Naive thymus-derived CD4-positive, alpha-beta T cell (primary cell): ENCODE measurements at regions not wholly inside any gene's neighbourhood (a gene's known extent, or its start where the extent isn't known, plus 50 kb on each side); places are given as distances from the start of the nearest gene placed in this dataset.

Source experiments
- ATAC-seq: fragments of 150-1000 bp; cut with Tn5 transposase; 2 replicates; pipeline ENCODE4 v1.10.0; 2021; ENCODE audit warnings: mild to moderate bottlenecking, moderate library complexity
- CTCF ChIA-PET: fragments of 350-600 bp; sonication (Branson Sonifier 250); formaldehyde crosslinking; loops from one replicate; lab custom pipeline; 2021; ENCODE audit warnings: antibody characterized with exemption; lab: Charles Lee
- POLR2A ChIA-PET: fragments of 350-600 bp; sonication (Branson Sonifier 250); formaldehyde crosslinking; loops from one replicate; lab custom pipeline; 2021; ENCODE audit warnings: antibody characterized with exemption, inconsistent platforms; lab: Charles Lee
- DNase-seq, 9 donors: peaks; one replicate each; pipeline versions ENCODE4 v3.0.0 to v3.0.0-alpha.2; 2020 to 2022; ENCODE audit warnings: mixed read lengths in 1 of 9
- H3K27ac ChIP-seq: one replicate; pipeline ENCODE4 v1.7.0; 2013; ENCODE audit warnings: mild to moderate bottlenecking, low read depth, low read length, moderate library complexity
- H3K27me3 ChIP-seq, 2 donors: one replicate each; pipeline ENCODE4 v1.7.0; 2013; ENCODE audit warnings: low read length in 2 of 2, mild to moderate bottlenecking in 2 of 2, moderate library complexity in 2 of 2; ENCODE audit not compliant: control insufficient read depth in 2 of 2, insufficient read depth in 2 of 2
- H3K36me3 ChIP-seq, 3 experiments: 1 replicate in 2 of 3; 2 replicates in 1 of 3; pipeline ENCODE4 v1.7.0; 2013; ENCODE audit warnings: low read length in 3 of 3, mild to moderate bottlenecking in 3 of 3, moderate library complexity in 1 of 3; ENCODE audit not compliant: insufficient read depth in 3 of 3, control insufficient read depth in 2 of 3
- H3K4me1 ChIP-seq, 2 donors: one replicate each; pipeline ENCODE4 v1.7.0; 2013; ENCODE audit warnings: low read length in 2 of 2, mild to moderate bottlenecking in 2 of 2, moderate library complexity in 1 of 2; ENCODE audit not compliant: control insufficient read depth in 2 of 2, insufficient read depth in 2 of 2
- H3K4me3 ChIP-seq: 2 replicates; pipeline ENCODE4 v1.7.0; 2013; ENCODE audit warnings: mild to moderate bottlenecking, low read length
- H3K9me3 ChIP-seq, 3 experiments: 1 replicate in 2 of 3; 2 replicates in 1 of 3; pipeline ENCODE4 v1.7.0; 2013; ENCODE audit warnings: low read length in 3 of 3; ENCODE audit not compliant: control insufficient read depth in 2 of 3
- H3K27ac Mint-ChIP-seq, 9 donors: one replicate each; pipeline ENCODE4 v1.8.0; 2020 to 2022; ENCODE audit warnings: mixed read lengths in 9 of 9, mild to moderate bottlenecking in 8 of 9, moderate library complexity in 5 of 9, inconsistent platforms in 2 of 9
- H3K27me3 Mint-ChIP-seq, 5 donors: one replicate each; pipeline ENCODE4 v1.8.0; 2021 to 2022; ENCODE audit warnings: mixed read lengths in 5 of 5, mild to moderate bottlenecking in 1 of 5
- H3K36me3 Mint-ChIP-seq, 5 donors: one replicate each; pipeline ENCODE4 v1.8.0; 2020 to 2022; ENCODE audit warnings: mixed read lengths in 5 of 5, mild to moderate bottlenecking in 3 of 5, inconsistent platforms in 1 of 5
- H3K4me1 Mint-ChIP-seq, 7 donors: one replicate each; pipeline ENCODE4 v1.8.0; 2020 to 2022; ENCODE audit warnings: mixed read lengths in 7 of 7, mild to moderate bottlenecking in 3 of 7, inconsistent platforms in 1 of 7
- H3K4me3 Mint-ChIP-seq, 10 donors: one replicate each; pipeline ENCODE4 v1.8.0; 2020 to 2022; ENCODE audit warnings: mild to moderate bottlenecking in 10 of 10, mixed read lengths in 10 of 10, moderate library complexity in 6 of 10, inconsistent platforms in 2 of 10
- H3K9me3 Mint-ChIP-seq, 11 donors: one replicate each; pipeline ENCODE4 v1.8.0; 2020 to 2022; ENCODE audit warnings: mixed read lengths in 11 of 11, mild to moderate bottlenecking in 4 of 11, inconsistent platforms in 1 of 11, moderate library complexity in 1 of 11
- intact Hi-C, 2 donors: fragments of 100-400 bp; cut with micrococcal nuclease; formaldehyde crosslinking; loops; one replicate each; pipeline ENCODE4 v1.15.1; 2023

- Mint-ChIP-seq H3K27me3 (peaks cover 0 to 9% (median 0%) of the 10 kb centered on the region in 5 donors), H3K36me3 (no peaks in the 10 kb centered on the region), H3K4me3 (no peak overlapping the region), H3K27ac (no peak overlapping the region), H3K9me3 (peaks cover 0 to 9% (median 0%) of the 10 kb centered on the region in 11 donors), H3K4me1 (no peaks in the 10 kb centered on the region)
- Histone ChIP-seq H3K4me1 (no peaks in the 10 kb centered on the region), H3K9me3 (no peaks in the 10 kb centered on the region), H3K4me3 (no peak overlapping the region), H3K27ac (no peak overlapping the region), H3K27me3 (peaks cover 0 to 3% of the 10 kb centered on the region in 2 donors), H3K36me3 (no peaks in the 10 kb centered on the region)
- CTCF ChIA-PET: no interaction called here
- DNase-seq (no peak), ATAC-seq (no peak)
- intact Hi-C loops: no loop called here
- POLR2A ChIA-PET: no interaction called here
Measured at GRCh38 chr1:95437011-95437410, 203.0 kb downstream of the RWDD3 start.

GRCh38 chr1:95437781-95438180 lies 203.8 kb downstream of the RWDD3 start:
- no peak for ATAC-seq
- Mint-ChIP-seq H3K9me3 (peaks cover 0 to 9% (median 0%) of the 10 kb centered on the region in 11 donors), H3K27ac (no peak overlapping the region), H3K4me3 (no peak overlapping the region), H3K4me1 (no peaks in the 10 kb centered on the region), H3K27me3 (peaks cover 0 to 9% (median 0%) of the 10 kb centered on the region in 5 donors), H3K36me3 (no peaks in the 10 kb centered on the region)
- peaks cover 0 to 3% of the 10 kb centered on the region in 2 donors for H3K27me3 ChIP-seq
- intact Hi-C loops: no loop called here
- POLR2A ChIA-PET: no interaction called here
- no peak for DNase-seq
- H3K27ac ChIP-seq: no peak overlapping the region
- CTCF ChIA-PET: no interaction called here
- H3K4me1 ChIP-seq: no peaks in the 10 kb centered on the region
- no peaks in the 10 kb centered on the region for H3K9me3 ChIP-seq
- no peak overlapping the region for H3K4me3 ChIP-seq
- H3K36me3 ChIP-seq: no peaks in the 10 kb centered on the region

- H3K27ac ChIP-seq: no peak overlapping the region
- no peaks in the 10 kb centered on the region for H3K9me3 ChIP-seq
- no peak for DNase-seq
- peaks cover 0 to 8% (median 0%) of the 10 kb centered on the region in 11 donors for H3K9me3 Mint-ChIP-seq
- no peaks in the 10 kb centered on the region for H3K36me3 Mint-ChIP-seq
- CTCF ChIA-PET: no interaction called here
- H3K4me1 ChIP-seq: no peaks in the 10 kb centered on the region
- POLR2A ChIA-PET: no interaction called here
- no peaks in the 10 kb centered on the region for H3K36me3 ChIP-seq
- intact Hi-C loops: no loop called here
- ATAC-seq: no peak
- H3K4me3 ChIP-seq: no peak overlapping the region
- peaks cover 0 to 3% of the 10 kb centered on the region in 2 donors for H3K27me3 ChIP-seq
- peaks cover 0 to 6% (median 0%) of the 10 kb centered on the region in 5 donors for H3K27me3 Mint-ChIP-seq
- no peak overlapping the region for H3K27ac Mint-ChIP-seq
- H3K4me3 Mint-ChIP-seq: no peak overlapping the region
- H3K4me1 Mint-ChIP-seq: no peaks in the 10 kb centered on the region
Measured at GRCh38 chr1:95438218-95438948, 204.4 kb downstream of the RWDD3 start.

GRCh38 chr1:95440511-95440910 lies 206.5 kb downstream of the RWDD3 start:
- no peaks in the 10 kb centered on the region for H3K36me3 Mint-ChIP-seq
- H3K4me1 ChIP-seq: no peaks in the 10 kb centered on the region
- intact Hi-C loops: no loop called here
- DNase-seq: no peak
- no peaks in the 10 kb centered on the region for H3K36me3 ChIP-seq
- peaks cover 0 to 6% (median 0%) of the 10 kb centered on the region in 5 donors for H3K27me3 Mint-ChIP-seq
- H3K27ac Mint-ChIP-seq: no peak overlapping the region
- no peak overlapping the region for H3K27ac ChIP-seq
- ChIA-PET POLR2A (no interaction called here), CTCF (no interaction called here)
- H3K9me3 Mint-ChIP-seq: peaks cover 0 to 8% (median 0%) of the 10 kb centered on the region in 11 donors
- H3K4me3 ChIP-seq: no peak overlapping the region
- H3K27me3 ChIP-seq: peaks cover 0 to 3% of the 10 kb centered on the region in 2 donors
- H3K4me3 Mint-ChIP-seq: no peak overlapping the region
- no peaks in the 10 kb centered on the region for H3K4me1 Mint-ChIP-seq
- ATAC-seq: no peak
- no peaks in the 10 kb centered on the region for H3K9me3 ChIP-seq

GRCh38 chr1:95449516-95449915 lies 215.5 kb downstream of the RWDD3 start:
- Mint-ChIP-seq H3K9me3 (peaks cover 0 to 28% (median 5%) of the 10 kb centered on the region in 11 donors), H3K27me3 (peaks cover 0 to 6% (median 4%) of the 10 kb centered on the region in 5 donors), H3K4me3 (no peak overlapping the region), H3K36me3 (no peaks in the 10 kb centered on the region), H3K4me1 (no peaks in the 10 kb centered on the region), H3K27ac (no peak overlapping the region)
- H3K4me3 ChIP-seq: no peak overlapping the region
- ChIA-PET CTCF (interaction anchor here (0.6 kb wide), 1 partner anchor 1976 kb away, joined by 3 read pairs; no protein-coding TSS in a partner anchor), POLR2A (no interaction called here)
- ATAC-seq (no peak), DNase-seq (no peak)
- H3K4me1 ChIP-seq: no peaks in the 10 kb centered on the region
- intact Hi-C loops: no loop called here
- H3K27me3 ChIP-seq: no peaks in the 10 kb centered on the region
- H3K27ac ChIP-seq: no peak overlapping the region
- no peaks in the 10 kb centered on the region for H3K36me3 ChIP-seq
- H3K9me3 ChIP-seq: no peaks in the 10 kb centered on the region

- CTCF ChIA-PET: no interaction called here
- no peaks in the 10 kb centered on the region for H3K27me3 ChIP-seq
- intact Hi-C loops: no loop called here
- H3K27ac Mint-ChIP-seq: no peak overlapping the region
- DNase-seq (no peak), ATAC-seq (no peak)
- H3K36me3 Mint-ChIP-seq: no peaks in the 10 kb centered on the region
- H3K9me3 ChIP-seq: no peaks in the 10 kb centered on the region
- no peaks in the 10 kb centered on the region for H3K4me1 Mint-ChIP-seq
- H3K9me3 Mint-ChIP-seq: peaks cover 0 to 38% (median 11%) of the 10 kb centered on the region in 11 donors
- POLR2A ChIA-PET: no interaction called here
- peaks cover 0 to 6% (median 4%) of the 10 kb centered on the region in 5 donors for H3K27me3 Mint-ChIP-seq
- no peak overlapping the region for H3K4me3 ChIP-seq
- no peak overlapping the region for H3K4me3 Mint-ChIP-seq
- H3K4me1 ChIP-seq: no peaks in the 10 kb centered on the region
- H3K27ac ChIP-seq: no peak overlapping the region
- H3K36me3 ChIP-seq: no peaks in the 10 kb centered on the region
Measured at GRCh38 chr1:95451054-95451453, 217.0 kb downstream of the RWDD3 start.

GRCh38 chr1:95451904-95452303 lies 217.9 kb downstream of the RWDD3 start:
- CTCF ChIA-PET: no interaction called here
- POLR2A ChIA-PET: no interaction called here
- intact Hi-C loops: no loop called here

More at GRCh38 chr1:95451904-95452303, 217.9 kb downstream of the RWDD3 start:
- ATAC-seq (no peak), DNase-seq (no peak)
- no peak overlapping the region for H3K27ac Mint-ChIP-seq
- Histone ChIP-seq H3K36me3 (no peaks in the 10 kb centered on the region), H3K4me3 (no peak overlapping the region), H3K9me3 (no peaks in the 10 kb centered on the region), H3K27ac (no peak overlapping the region), H3K4me1 (no peaks in the 10 kb centered on the region), H3K27me3 (no peaks in the 10 kb centered on the region)
- peaks cover 0 to 43% (median 12%) of the 10 kb centered on the region in 11 donors for H3K9me3 Mint-ChIP-seq
- H3K4me3 Mint-ChIP-seq: no peak overlapping the region
- no peaks in the 10 kb centered on the region for H3K36me3 Mint-ChIP-seq
- peaks cover 0 to 6% (median 4%) of the 10 kb centered on the region in 5 donors for H3K27me3 Mint-ChIP-seq
- no peaks in the 10 kb centered on the region for H3K4me1 Mint-ChIP-seq
